NCI-H748 (cell line): ENCODE measurements at regions not wholly inside any gene's neighbourhood (a gene's known extent, or its start where the extent isn't known, plus 50 kb on each side); places are given as distances from the start of the nearest gene placed in this dataset.
"Not testable (repeated sequence)": the region's sequence is repeated elsewhere in the genome, so short reads cannot be mapped to it uniquely, and the experiment has no call there.

Experiments
- DNase-seq: peaks from one replicate; lab custom pipeline; 2025; ENCODE audit not compliant: unreplicated experiment; lab: John Stamatoyannopoulos, UW

DNA sequence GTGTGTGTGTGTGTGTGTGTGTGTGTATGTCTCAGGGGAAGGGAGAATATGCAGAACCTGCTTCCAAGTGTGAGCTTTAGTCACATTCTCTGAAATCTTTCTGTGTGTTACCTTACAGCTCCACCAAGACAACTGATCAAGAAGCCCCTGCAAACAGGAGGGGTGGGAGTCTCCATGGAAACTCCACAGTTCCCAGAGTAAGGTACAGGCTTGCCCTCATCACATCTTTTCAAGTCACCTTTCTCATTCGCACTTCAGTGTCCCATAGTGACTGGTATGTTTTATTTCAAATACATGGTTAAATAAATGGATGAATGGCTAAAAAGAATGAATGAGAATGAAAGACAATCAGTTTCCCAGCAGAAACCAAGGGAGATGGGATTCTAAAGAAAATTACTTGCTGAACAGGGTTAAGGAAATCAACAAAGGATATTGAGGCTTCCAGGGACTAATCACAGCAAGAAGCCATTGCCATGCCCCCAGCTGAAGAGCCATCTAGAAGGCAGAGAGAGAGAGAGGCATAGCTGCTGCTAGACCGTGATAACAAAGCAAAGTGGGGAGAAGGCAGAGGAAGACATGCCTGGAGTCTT is 987.2 kb upstream of the CELF4 start:
- DNase-seq: no peak

DNA sequence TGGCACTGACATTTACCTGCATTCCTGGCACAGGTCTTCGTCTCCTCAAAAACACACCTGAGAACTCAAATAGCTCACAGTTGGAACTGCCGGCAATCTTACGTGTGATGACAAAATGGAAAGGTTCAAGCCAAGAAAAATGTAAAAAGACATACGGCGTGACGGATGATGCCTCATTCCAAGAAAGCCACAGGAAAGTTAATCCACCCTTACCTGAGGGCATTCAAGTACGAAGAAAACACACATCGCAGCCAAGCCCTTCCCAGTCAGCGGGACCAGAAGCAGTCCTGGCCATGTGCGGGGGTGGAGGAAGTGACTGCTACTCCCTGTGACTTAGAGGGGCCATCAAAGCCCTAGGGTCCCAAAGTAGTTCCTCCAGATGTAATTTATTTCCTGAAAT is 986.3 kb upstream of the CELF4 start:
- DNase-seq: no peak

DNA sequence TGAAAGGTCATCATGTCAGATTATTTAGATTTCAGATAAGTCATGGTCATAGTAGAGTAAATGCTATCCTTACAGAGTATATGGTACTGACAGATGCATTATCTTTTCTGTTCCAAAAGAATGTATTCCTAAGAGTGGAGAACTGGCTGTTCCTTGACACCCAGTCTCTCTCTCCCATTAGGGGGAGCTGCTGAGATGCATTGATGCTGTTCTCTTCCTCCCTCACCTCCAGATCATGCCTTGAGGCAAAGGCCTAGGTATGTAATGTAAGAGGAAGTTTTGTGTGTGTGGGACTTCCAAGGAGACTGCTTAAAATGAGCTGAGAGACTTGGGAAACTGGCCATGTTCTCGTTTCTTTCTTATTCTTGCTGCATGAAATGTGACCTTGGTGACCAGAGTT is 979.5 kb upstream of the CELF4 start:
- DNase-seq: peak; percentile 76

DNA sequence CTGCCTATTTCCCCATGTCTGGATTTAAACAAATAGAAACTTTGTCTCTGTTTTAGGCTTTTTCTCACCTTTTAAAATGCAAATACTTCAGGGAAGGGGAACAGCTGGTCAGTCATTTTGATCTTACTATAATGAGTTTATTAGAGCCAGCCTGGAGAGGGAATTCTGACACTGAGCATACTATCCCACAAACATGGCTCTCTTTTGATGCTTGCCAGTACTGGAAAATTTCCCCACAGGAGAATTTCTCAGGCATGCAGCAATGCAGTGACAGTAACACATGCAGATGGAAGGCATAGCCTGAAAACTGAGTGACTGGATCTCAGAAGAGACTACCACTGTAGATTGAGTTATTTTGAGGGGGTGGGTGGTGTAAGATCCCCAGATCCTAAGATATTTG is 974.3 kb upstream of the CELF4 start:
- DNase-seq: no peak

DNA sequence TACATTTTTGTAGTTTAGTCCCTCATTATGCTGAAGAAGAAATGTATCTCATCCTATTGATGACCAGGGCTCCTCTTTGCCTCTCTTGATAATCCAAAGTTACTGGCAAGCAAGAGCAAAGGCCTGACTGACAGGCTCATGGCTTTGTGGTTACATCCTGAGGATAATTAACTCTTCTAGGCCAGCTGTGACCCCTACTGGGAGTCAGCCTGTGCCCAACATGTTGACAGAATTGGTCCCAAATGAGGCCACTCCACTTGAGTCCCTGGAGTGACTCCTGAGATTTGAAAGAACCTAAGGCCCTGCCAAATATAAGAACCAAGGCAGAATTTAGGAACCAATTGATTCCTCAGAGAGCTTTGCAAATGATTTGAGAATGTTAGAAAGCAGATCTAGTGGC is 973.8 kb upstream of the CELF4 start:
- peak; percentile 65 for DNase-seq

DNA sequence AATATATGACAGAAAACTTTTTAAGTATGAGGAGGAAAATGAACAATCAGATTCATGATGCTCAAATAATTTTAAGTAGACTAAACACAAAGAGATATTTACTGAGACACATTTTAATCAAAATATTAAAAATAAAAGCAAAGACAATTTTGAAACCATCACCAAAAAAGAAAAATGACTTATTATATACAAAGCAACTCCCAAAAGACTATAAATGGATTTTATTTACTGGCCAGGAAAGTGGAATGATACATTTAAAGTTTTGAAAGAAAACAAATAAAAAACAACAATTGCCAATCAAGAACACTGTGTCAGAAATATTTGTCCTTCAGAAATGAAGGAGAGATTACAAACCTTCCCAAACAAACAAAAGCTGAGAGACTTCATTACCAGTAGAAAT is 968.5 kb upstream of the CELF4 start:
- no peak for DNase-seq

DNA sequence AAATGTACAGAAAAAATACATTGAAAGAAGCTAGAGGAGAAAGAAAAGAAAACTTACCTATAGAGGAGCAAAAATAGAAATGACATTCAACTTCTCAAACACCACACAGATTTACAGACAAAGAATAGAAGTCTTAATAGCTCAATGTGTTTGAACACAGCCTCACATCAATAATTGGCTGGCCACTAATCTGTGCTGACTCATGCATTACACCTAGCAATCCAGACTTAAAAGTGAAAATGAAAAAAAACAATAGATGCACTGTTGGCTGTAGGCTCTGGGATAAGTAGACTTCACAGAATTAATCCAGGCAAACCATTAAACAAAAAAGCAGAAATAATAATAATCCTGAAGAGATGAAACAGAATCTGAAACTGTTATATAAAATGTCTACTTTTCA is 961.3 kb upstream of the CELF4 start:
- DNase-seq: peak; percentile 61

DNA sequence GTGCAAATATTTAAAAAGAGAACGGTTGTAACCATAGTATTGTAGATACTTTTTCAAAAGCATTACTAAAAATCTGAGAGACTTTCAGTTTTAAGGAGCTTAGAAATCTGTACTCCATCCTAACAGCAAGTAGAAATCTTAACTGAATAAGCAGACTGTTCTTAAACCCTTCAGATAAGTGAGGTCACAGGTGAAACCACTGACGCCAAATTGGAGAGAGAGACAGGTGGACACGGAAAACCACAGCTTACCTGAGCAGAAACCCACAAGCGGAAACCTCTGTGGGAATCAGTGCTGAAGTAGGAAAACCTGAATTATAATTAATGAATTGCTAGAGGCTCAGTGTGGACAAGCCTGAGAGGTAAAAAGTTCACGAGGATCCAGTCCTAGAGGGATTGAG is 959.4 kb upstream of the CELF4 start:
- no peak for DNase-seq

DNA sequence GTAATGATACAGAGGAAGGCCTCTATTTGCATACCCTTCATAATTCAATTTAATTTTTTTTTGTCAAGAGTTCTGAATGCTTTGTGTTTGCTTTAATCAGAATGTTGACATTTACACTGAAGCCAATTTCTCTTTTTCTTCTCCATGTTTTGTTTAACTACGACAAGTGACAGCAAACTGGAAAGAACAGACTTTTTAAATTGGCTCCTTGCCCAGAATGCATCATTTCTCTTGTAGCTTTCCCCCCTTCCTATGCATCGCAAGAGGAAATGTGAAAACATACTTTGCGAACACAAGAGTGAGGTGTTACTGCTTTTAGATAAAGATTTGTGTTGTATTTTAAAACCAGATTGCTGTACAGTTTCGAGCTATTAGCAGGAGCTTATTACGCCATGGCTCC is 955.2 kb upstream of the CELF4 start:
- DNase-seq: peak; percentile 95

DNA sequence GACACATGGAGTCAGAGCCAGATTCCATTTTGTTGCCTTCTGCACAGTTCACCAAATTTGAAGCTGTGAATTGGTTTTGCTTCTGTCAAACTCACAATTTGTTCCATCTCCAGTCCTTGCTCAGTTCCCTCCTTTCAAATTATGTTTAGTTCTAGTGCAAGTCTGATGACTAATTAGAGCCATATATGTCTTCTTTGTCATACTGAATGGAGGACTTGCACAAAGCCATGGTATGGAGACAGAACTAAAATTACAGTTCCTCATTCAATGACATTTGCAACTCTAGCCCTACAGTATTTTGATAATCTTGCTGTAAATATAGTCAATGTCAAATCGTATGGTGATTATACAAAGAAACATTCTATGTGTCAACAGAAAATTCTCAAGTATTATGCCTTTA is 936.9 kb upstream of the CELF4 start:
- no peak for DNase-seq

DNA sequence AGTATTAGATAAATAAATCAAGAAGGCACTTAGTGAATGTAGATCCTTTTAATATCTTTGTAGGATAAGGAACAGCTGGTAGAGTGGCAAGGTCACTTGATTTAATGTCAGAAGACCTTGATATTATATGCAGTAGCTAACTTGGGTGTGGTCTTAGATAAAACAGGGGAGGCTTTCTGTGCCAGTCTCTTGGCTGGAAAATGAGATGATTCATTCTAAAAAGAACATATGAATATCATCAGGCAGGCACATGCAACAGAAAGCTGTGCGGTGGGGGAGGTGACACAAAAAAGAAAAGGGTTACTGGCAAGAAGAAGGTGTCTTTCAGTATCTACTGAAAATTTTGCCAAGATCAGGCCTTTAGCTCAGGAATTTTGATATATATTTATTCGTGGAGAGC is 931.7 kb upstream of the CELF4 start:
- no peak for DNase-seq

DNA sequence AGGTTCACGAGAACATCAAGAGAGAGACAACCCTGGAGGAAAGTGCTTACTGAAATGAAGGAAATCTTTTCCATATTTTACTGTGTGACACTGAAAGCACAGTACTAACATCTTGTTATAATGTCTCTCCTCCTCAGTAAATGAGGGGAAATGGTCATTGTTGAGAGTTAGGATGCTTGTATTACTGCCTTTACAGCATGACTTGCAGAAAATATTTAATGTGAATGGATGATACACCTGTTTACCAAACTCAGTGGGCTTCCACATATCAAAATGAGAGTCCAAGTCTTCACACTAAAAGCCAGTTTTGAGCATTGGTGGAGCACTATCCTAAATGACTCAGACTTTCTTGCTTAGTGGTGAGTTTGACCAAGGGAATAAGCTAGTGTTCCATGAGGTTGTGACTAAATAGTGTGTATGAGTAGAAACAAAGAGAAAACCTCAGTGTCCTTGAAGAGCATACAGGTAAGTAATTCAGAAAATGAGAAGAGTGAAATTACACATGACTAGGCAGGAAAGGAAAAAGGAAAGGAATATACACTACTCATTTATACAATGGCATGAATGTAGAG is 930.7 kb upstream of the CELF4 start:
- DNase-seq: no peak

DNA sequence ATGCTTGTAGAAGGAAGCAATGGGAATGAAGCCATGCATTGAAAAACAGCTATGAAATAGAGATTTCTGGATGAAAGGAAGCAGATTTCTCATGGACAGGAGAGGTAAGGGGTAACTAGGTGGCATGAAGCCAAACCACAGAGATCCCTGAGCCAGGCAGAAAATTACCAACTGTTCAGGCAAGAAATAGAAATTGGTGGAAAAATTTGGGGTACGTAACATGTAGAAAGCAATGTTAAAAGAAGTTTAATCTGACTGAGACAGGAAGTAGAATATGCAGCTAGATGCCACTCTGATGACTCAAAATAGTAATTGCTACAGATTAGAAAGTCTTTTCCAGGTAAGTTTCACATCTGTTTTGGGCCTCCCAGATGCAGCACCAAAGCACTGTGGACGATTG is 928.5 kb upstream of the CELF4 start:
- DNase-seq: no peak

DNA sequence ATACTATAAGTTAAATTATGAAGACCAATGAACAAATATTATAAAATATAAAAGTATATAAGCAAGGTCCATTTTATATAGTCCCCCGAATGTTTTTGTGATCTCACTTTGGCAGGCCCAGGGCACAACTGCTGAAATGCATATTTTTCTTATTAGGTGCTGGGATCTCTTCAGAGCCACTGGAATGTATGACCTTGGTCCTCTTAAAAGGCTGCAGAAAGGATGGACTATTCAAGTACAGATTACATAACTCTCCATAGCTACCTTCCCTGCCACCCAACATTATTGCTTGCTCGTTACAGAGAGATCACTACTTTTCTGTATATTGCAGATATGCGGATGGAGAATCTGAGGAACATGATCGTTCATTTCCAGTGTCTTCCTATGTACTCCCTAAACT is 925.6 kb upstream of the CELF4 start:
- DNase-seq: no peak

DNA sequence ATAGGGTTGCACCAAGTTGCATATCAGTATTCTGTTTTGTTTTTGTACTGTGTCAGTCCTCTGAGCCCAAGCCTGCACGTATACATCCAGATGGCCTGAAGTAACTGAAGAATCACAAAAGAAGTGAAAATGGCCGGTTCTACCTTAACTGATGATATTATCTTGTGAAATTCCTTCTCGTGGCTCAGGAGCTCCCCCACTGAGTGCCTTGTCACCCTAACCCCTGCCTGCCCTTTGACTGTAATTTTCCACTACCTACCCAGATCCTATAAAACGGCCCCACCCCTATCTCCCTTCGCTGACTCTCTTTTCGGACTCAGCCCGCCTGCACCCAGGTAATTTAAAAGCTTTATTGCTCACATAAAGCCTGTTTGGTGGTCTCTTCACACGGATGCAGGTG is 924.1 kb upstream of the CELF4 start:
- not testable (repeated sequence) for DNase-seq

DNA sequence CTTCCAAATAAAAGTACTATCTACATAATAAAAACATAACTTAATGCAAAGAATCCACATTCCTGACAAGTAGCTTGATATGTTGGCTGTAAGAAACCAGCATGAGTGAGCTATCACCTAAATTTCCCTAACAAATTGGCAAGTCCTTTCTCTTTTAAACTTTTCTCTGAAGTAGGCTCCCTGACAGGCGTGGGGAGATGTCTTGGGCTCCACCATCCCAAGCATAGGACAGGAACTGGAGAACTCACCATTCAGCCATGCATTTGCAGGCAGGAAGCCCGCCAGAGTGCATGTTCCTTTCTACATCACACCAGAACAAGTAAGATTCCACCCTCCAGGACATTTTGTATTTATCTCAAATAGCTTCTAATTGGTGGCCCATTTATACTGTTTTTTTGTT is 921.9 kb upstream of the CELF4 start:
- no peak for DNase-seq

DNA sequence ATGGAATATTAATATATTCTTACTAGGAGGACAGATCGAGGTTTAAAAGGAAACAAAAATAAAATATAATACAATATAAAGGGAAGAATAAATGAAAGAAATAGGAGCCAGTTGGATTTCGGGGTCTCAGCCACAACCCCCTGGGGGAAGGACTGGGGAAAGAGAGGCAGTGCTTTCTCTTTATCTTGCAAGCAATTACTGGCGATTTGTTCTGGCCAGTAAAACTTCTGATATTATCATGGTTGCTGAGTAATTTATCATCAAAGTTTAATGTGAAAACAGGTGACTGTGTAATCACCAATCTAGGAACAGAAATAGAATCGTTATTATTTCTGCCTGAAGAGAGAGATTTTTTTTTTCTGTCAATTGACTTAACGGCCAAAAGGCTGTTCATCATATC is 917.7 kb upstream of the CELF4 start:
- DNase-seq: no peak

DNA sequence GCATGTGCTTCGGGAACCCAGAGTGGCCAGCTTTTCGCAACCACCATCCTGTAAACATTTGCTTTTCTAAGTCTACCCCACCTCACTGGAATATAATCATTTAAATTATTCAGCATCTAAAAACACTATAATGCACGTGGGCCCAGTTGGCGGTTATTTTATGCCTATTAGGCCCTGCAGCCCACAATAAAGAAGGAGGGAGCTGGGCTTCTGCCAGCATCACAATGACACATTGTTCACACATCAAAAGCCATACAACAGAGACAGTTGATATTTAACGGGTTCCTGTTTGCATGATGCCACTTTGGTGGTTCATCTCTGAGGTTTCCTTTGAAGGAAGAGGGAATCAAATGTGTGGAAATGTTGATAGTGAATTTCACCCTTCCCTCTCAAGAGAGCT is 916.0 kb upstream of the CELF4 start:
- DNase-seq: peak; percentile 88

DNA sequence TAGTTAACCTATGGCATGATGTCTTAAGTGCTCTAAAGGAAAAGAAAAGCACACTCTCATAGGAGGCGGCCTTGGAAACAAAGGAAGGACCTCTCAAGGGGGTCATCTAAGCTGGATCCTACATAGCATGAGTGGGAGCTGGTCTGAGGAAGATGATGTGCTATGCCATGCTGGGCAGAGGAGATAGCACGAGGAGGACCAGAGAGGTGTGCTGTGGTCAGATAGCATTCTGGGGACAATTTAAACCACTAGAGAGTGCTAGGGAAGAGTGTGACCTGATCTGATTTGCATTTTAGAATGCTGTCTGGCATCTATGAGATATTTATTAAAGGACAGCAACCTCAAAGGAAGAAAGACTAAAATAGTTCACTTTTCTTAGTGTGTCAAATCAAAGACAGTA is 910.1 kb upstream of the CELF4 start:
- DNase-seq: no peak

DNA sequence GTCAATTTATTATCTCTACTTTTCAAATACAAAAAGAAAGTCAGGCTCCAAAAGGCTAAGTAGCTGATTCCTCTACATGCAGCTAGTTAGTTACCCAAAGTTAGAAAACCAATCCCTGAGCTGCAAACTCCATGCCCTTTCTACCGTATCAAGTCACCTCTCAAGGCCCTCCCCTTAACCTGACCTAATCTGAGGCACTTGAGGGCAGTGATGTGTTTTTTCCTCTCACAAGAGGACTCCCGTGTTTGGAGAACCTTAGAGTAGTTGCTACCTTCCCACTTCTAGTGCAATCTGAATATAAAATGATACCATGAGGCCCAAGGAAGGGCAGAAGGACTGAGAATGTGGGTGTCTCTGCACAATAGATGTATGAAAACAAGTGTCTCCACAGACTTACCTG is 907.9 kb upstream of the CELF4 start:
- DNase-seq: no peak

DNA sequence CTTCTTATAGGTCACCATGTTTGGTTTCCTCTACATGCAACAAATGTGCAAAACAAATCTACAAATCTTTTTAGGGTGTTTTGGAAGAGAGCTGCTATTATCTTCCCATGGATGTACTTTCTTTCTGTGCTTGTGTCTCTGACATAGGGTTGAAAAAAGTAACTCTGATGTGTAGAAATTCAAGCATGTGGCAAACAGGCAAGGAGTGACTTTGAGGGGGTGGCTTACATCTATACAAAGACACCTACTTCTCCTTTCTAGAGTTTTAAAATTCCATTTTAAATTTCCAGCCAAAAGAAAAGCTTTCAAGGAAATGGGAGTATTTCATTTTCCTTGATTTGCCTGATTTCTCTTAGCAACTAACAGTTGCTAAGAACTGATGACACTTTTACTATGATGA is 904.8 kb upstream of the CELF4 start:
- DNase-seq: no peak

DNA sequence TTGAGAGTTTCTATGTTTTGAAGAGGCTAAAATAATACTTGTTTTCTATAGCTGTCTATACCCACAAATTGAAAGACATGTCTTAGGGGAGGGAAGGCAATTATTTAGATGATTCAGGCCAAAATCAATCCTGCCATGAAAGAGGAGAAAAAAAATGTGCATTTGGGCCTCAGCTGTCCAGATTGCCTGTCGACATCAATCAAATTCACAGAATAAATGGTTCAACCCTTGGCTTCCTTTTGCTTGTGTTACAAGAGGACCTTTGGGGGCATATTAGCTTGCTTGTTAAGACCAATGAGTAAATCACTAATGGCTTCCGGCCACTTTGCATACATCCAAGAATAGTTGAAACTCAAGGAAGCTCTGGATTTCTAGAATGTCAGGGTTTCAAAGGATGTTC is 900.8 kb upstream of the CELF4 start:
- DNase-seq: no peak

DNA sequence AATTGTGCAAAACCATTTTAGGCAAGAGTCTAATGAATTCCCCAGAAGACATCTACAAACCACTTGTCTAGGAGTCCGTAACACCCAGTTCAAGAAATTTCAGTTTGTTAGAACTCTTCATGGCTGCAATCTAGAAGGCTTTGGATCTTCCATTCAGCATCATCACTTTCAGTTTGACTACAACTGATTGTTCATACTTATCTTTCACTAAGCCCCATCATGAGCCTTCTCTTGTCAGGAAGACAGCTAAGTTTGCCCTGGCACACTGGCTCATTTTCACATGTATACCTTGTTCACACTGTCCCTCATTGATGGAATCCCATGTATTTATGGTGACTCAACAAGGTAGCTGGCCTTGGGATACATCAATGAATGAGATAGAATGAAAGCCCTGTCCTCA is 898.4 kb upstream of the CELF4 start:
- no peak for DNase-seq

DNA sequence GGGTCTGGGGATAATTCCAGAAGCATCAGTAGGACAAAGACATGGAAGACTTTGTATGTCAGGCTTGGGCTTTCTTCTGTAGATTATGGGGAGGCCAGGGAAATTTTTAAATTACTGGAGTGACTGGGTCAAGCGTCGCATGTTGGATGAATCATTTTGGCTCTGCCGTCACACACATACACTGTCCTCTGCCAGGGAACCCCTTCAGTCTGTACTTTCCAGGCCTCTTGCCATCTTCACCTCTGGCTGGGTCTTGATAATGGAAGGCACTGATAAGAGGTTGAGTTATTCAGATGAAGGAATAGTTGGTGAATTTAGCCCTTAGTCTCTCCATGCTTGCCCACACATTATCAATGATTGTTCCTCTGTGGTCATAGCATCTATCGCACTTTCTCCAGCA is 895.1 kb upstream of the CELF4 start:
- DNase-seq: no peak
